ENCODE measurements at regions not wholly inside any gene's neighbourhood (a gene's known extent, or its start where the extent isn't known, plus 50 kb on each side); places are given as distances from the start of the nearest gene placed in this dataset.

DNA sequence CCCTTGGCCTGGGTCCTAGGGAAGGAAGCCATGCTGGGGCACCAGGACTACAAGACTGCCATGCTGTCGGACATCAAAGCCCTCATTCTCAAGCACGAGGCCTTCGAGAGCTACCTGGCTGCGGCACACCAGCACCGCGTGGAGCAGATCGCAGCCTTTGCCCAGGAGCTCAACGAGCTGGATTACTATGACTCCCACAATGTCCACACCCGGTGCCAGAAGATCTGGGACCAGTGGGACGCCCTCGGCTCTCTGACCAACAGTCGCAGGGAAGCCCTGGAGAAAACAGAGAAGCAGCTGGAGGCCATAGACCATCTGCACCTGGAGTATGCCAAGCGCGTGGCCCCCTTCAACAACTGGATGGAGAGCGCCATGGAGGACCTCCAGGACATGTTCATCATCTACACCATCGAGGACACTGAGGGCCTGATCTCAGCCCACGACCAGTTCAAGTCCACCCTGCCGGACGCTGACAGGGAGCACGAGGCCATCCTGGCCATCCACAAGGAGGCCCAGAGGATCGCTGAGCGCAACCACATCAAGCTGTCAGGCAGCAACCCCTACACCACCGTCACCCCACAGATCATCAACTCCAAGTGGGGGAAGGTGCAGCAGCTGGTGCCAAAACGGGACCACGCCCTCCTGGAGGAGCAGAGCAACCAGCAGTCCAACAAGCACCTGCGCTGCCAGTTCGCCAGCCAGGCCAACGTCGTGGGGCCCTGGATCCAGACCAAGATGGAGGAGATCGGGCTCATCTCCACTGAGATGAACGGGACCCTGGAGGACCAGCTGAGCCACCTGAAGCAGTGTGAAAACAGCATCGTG lies 487.0 kb downstream of the TRAM1L1 start:
- Mint-ChIP-seq H3K36me3 (ENCODE audit: low read depth) (no peaks in the 10 kb centered on the region), H3K4me1 (ENCODE audit: low read depth) (no peaks in the 10 kb centered on the region), H3K27ac (no peak overlapping the region), H3K9me3 (no peaks in the 10 kb centered on the region), H3K4me3 (no peak overlapping the region), H3K27me3 (no peaks in the 10 kb centered on the region)
- POLR2A ChIA-PET, result no interaction called here
- no peak for TF ChIP-seq CTCF (IDR thresholded peaks at IDR 0.05)
- H3K4me3 ChIP-seq (ENCODE audit: low read length), result no peak overlapping the region
- DNase-seq (peak in 2 of 14 experiments; percentile 2 to 4), ATAC-seq (ENCODE audit: poor library complexity) (no peak)
- no peaks in the 10 kb centered on the region for H3K27me3 ChIP-seq (ENCODE audit: control insufficient read depth in 1 of 2, insufficient read depth in 2 of 2, low read length in 2 of 2)
- no peaks in the 10 kb centered on the region for H3K4me1 ChIP-seq (ENCODE audit: insufficient read depth, low read length)
- no peak overlapping the region for H3K27ac ChIP-seq (ENCODE audit: low read depth in 1 of 2, low read length in 2 of 2)
- CTCF ChIA-PET, result no interaction called here
- intact Hi-C loops (cut with DNase I, micrococcal nuclease), result no loop called here
- H3K36me3 ChIP-seq (ENCODE audit: insufficient read depth, low read length), result no peaks in the 10 kb centered on the region
- peaks cover 2 to 22% of the 10 kb centered on the region in 2 experiments for H3K9me3 ChIP-seq (ENCODE audit: control insufficient read depth in 1 of 2, insufficient read depth in 1 of 2, low read length in 2 of 2)

DNA sequence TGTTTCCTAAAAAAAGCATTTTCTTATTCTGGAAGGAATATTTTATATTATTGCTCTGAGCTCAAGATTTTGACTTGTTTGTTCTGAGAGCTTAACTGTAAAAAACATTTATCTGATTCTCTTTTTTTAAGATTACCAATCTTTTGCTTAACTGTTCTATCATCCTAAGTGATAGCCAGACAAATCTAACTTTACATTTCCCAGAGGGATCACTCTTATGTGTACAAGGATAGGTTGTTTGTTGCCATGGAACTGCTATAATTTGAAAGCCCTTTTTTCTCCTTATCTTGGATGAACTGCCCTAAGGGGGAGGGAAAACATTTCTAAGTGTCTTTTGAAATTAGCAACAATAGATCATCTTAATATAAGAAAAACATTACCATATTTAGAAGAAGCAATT lies 494.7 kb downstream of the TRAM1L1 start:
- Mint-ChIP-seq H3K4me1 (ENCODE audit: low read depth) (no peaks in the 10 kb centered on the region), H3K9me3 (peaks cover 3% of the 10 kb centered on the region), H3K27ac (no peak overlapping the region), H3K27me3 (no peaks in the 10 kb centered on the region), H3K36me3 (ENCODE audit: low read depth) (no peaks in the 10 kb centered on the region), H3K4me3 (no peak overlapping the region)
- Histone ChIP-seq H3K4me1 (ENCODE audit: insufficient read depth, low read length) (no peaks in the 10 kb centered on the region), H3K27me3 (ENCODE audit: control insufficient read depth in 1 of 2, insufficient read depth in 2 of 2, low read length in 2 of 2) (no peaks in the 10 kb centered on the region), H3K27ac (ENCODE audit: low read depth in 1 of 2, low read length in 2 of 2) (no peak overlapping the region), H3K4me3 (ENCODE audit: low read length) (no peak overlapping the region), H3K36me3 (ENCODE audit: insufficient read depth, low read length) (no peaks in the 10 kb centered on the region), H3K9me3 (ENCODE audit: control insufficient read depth in 1 of 2, insufficient read depth in 1 of 2, low read length in 2 of 2) (peaks cover 0 to 3% of the 10 kb centered on the region in 2 experiments)
- no peak for TF ChIP-seq CTCF (IDR thresholded peaks at IDR 0.05)
- POLR2A ChIA-PET, result no interaction called here
- DNase-seq, result no peak
- ATAC-seq (ENCODE audit: poor library complexity), result no peak
- intact Hi-C loops (cut with DNase I, micrococcal nuclease), result no loop called here
- CTCF ChIA-PET, result no interaction called here

DNA sequence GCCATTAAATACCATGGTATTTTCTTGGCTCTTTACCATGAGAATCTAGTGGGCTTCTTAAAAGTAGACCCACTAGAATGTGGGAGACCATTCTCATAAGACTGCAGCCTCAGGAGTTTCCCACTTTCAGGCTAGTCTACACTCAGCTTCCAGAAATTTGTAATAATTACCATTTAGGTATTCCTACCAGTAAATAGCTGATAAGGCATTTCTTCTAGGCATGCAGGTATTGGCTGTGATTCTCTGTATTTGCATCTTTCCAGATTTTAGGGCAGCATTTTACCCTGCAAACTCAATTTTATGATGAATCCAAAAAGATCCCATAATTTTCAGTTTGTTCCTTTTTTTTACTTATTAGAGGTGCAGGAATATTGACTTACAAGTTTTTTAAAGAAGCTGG lies 496.6 kb downstream of the TRAM1L1 start:
- Histone ChIP-seq H3K27me3 (ENCODE audit: control insufficient read depth in 1 of 2, insufficient read depth in 2 of 2, low read length in 2 of 2) (no peaks in the 10 kb centered on the region), H3K4me1 (ENCODE audit: insufficient read depth, low read length) (no peaks in the 10 kb centered on the region), H3K9me3 (ENCODE audit: control insufficient read depth in 1 of 2, insufficient read depth in 1 of 2, low read length in 2 of 2) (peaks cover 0 to 3% of the 10 kb centered on the region in 2 experiments), H3K4me3 (ENCODE audit: low read length) (no peak overlapping the region), H3K27ac (ENCODE audit: low read depth in 1 of 2, low read length in 2 of 2) (no peak overlapping the region), H3K36me3 (ENCODE audit: insufficient read depth, low read length) (no peaks in the 10 kb centered on the region)
- Mint-ChIP-seq H3K36me3 (ENCODE audit: low read depth) (no peaks in the 10 kb centered on the region), H3K4me3 (no peak overlapping the region), H3K27ac (no peak overlapping the region), H3K4me1 (ENCODE audit: low read depth) (no peaks in the 10 kb centered on the region), H3K27me3 (no peaks in the 10 kb centered on the region), H3K9me3 (peaks cover 3% of the 10 kb centered on the region)
- intact Hi-C loops (cut with DNase I, micrococcal nuclease), result no loop called here
- CTCF ChIA-PET, result no interaction called here
- POLR2A ChIA-PET, result no interaction called here
- no peak for ATAC-seq (ENCODE audit: poor library complexity)
- no peak for DNase-seq
- no peak for TF ChIP-seq CTCF (IDR thresholded peaks at IDR 0.05)
